Fibroblast of the aortic adventitia (primary cell): ENCODE measurements at regions not wholly inside any gene's neighbourhood (a gene's known extent, or its start where the extent isn't known, plus 50 kb on each side); places are given as distances from the start of the nearest gene placed in this dataset.

Source experiments
- DNase-seq: peaks from one replicate; pipeline ENCODE4 v3.0.0-alpha.2; 2010; ENCODE audit warnings: low read depth
- H3K4me3 ChIP-seq: 2 replicates; pipeline ENCODE4 v1.5.1; 2011; ENCODE audit warnings: low read depth, mild to moderate bottlenecking, control low read depth, low read length, moderate library complexity
- TF ChIP-seq, protein P1 (sequence below): IDR thresholded peaks from 2 replicates; pipeline ENCODE4 v1.5.1; 2011; ENCODE audit warnings: mild to moderate bottlenecking, low read length, control low read depth, inconsistent platforms; ENCODE audit not compliant: insufficient read depth

DNA sequence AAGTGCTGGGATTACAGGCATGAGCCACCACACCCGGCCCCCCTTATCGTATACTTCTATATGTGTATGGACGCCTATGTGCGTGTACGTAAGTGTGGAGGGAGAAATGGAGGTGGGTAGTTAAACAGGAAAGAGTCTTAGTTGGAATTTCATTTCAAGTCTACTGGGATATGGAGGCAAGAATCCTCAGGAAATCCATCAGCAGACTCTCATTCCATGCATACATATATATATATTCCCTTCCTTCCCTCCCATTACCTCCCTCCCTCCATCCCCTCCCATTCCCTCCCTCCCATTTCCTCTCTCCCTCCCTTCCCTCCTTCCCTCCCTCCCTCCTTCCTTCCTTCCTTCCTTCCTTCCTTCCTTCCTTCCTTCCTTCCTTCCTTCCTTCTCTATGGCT lies 391.7 kb upstream of the RBFOX1 start:
- TF ChIP-seq, protein P1, sequence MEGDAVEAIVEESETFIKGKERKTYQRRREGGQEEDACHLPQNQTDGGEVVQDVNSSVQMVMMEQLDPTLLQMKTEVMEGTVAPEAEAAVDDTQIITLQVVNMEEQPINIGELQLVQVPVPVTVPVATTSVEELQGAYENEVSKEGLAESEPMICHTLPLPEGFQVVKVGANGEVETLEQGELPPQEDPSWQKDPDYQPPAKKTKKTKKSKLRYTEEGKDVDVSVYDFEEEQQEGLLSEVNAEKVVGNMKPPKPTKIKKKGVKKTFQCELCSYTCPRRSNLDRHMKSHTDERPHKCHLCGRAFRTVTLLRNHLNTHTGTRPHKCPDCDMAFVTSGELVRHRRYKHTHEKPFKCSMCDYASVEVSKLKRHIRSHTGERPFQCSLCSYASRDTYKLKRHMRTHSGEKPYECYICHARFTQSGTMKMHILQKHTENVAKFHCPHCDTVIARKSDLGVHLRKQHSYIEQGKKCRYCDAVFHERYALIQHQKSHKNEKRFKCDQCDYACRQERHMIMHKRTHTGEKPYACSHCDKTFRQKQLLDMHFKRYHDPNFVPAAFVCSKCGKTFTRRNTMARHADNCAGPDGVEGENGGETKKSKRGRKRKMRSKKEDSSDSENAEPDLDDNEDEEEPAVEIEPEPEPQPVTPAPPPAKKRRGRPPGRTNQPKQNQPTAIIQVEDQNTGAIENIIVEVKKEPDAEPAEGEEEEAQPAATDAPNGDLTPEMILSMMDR = no peak
- H3K4me3 ChIP-seq = no peak overlapping the region

DNA sequence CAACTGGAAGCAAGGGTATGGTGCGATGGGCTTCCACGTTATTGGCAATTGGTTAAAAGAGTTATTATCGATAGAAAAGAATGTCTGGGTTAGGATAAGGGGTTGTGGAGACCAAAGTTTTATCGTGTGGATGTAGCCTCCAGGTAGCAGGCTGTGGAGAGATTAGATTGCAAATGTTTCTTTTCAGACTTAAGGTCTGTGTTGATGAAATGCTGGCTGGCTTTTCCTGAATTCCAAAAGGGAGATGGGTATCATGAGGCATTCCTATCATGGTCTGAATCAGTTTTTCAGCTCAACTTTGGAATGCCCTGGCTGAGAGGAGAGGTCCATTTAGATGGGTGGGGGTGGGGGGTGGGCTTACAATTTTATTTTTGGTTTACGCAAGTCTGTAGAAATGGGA lies 395.0 kb upstream of the RBFOX1 start:
- TF ChIP-seq, protein P1 = no peak
- no peak overlapping the region for H3K4me3 ChIP-seq
- DNase-seq = no peak

More for the DNA sequence above, 391.7 kb upstream of the RBFOX1 start:
- DNase-seq = no peak

DNA sequence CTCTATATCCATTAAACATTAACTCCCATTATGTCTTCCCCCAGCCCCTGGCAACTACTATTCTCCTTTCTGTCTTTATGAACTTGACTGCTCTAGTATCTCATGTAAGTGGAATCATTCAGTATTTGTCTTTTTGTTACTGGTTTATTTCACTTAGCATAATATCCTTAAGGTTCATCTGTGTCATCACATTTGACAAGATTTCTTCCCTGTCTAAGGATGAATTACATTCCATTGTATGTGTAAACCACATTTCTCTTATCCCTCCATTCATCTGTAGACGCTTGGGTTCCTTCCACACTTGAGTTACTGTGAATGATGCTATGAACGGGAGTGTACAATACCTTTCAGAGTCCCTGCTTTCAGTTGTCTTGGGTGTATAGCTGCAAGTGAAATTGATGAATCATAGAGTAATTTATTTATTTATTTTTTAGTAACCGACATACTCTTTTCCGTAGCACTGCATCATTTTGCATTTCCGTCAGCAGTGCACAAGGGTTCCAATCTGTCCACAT lies 399.7 kb upstream of the RBFOX1 start:
- TF ChIP-seq, protein P1 = no peak
- DNase-seq = no peak

DNA sequence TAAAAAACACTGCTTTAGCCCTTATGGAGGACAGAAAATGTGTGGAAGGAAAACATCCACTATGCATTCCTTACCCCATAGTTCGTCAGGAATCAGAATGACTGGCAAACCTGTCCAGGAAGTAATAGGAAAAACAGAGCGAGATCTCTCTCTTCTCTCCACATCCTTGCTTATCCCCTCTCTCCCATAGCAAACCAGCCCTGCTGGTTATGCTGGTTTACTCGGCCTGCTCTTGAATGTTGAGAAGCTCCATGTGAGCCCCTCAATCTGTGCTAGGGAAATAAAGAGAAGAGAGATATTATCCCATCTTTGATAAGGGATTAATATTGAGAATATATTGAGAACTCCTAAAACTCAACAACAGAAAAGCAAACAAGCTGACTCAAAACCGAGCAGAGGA lies 402.8 kb upstream of the RBFOX1 start:
- TF ChIP-seq, protein P1 = no peak
- H3K4me3 ChIP-seq = no peak overlapping the region
- DNase-seq = no peak

More for the DNA sequence above, 399.7 kb upstream of the RBFOX1 start:
- no peak overlapping the region for H3K4me3 ChIP-seq

DNA sequence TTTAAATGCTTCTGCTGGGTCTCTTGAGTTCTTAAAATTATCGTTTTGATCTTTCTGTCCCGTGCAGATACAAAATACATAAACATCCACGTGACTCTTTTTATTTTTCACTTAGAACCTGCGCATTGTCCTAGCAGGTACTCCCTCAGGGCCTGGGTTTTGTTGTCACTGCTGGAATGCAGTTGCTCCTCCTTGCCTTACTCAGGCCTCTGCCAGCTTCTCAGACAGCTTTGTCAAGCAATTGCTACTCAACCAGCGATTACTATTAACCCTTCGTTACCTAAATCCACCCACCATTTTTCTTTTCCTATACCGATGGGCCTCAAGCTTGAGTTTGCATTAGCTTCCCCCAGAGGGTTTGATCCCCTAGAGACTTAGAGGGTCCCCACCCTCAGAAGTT lies 405.9 kb upstream of the RBFOX1 start:
- TF ChIP-seq, protein P1 = no peak
- DNase-seq = no peak
- no peak overlapping the region for H3K4me3 ChIP-seq

DNA sequence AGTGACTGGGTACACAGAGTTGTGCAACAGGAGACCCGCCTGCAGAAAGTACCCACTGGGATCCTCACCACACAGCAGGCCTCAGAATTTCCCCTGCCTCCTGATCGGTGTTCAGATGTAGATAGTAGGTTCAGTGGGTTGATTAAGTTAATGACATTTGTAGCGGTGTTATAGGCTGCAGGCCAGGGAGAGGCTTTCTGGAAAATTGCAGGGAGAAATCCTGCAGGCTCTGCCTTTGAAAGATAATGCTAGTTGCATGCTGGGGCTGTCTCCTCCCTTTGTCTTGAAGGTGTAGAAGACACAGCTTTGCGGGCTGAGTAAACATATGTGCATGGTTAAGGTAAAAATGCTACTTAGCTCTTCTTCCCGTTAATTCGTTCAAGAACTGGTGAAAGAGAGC lies 406.3 kb upstream of the RBFOX1 start:
- no peak overlapping the region for H3K4me3 ChIP-seq
- TF ChIP-seq, protein P1 = no peak
- no peak for DNase-seq

DNA sequence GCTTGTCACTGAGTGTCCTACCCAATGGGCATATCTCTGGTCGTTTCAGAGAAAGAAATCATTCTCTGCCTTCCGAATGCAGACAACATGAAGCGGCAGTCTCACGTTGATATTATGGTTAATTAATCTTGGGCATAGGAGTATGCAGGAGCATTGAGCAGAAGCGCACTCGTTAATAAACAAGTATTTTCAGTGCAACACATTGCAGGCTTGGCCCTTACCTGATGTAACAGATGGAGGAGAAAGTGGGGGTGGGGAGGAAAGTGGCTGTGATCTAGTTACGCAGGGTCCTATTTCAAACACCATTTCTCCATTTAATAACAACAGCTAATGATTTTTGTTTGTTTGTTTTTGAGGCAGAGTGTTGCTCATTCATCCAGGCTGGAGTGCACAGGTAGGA lies 414.0 kb upstream of the RBFOX1 start:
- TF ChIP-seq, protein P1 = no peak
- DNase-seq = no peak

More for the DNA sequence above, 414.0 kb upstream of the RBFOX1 start:
- no peak overlapping the region for H3K4me3 ChIP-seq
